HL-60 (cell line): ENCODE measurements at regions not wholly inside any gene's neighbourhood (a gene's known extent, or its start where the extent isn't known, plus 50 kb on each side); places are given as distances from the start of the nearest gene placed in this dataset.

Experiments used
- DNase-seq, 2 experiments: peaks; one replicate each; pipeline ENCODE4 v3.0.0-alpha.2; 2010 to 2020; ENCODE audit warnings: low read depth in 1 of 2, low spot score in 1 of 2
- H3K27ac ChIP-seq: fragments of 250-450 bp; sonication (Bioruptor Pico); replicated peaks from 2 replicates; pipeline ENCODE4 v1.5.1; 2020; ENCODE audit warnings: mild to moderate bottlenecking, moderate library complexity
- H3K27me3 ChIP-seq: fragments of 250-450 bp; sonication (Bioruptor Pico); 2 replicates; pipeline ENCODE4 v1.5.1; 2021; ENCODE audit warnings: mild to moderate bottlenecking, moderate library complexity; ENCODE audit not compliant: insufficient read depth, poor library complexity, severe bottlenecking
- H3K4me3 ChIP-seq: replicated peaks from 2 replicates; pipeline ENCODE4 v1.5.1; 2011; ENCODE audit warnings: mild to moderate bottlenecking, control low read depth, low read length; ENCODE audit not compliant: insufficient read depth
- CTCF ChIP-seq: IDR thresholded peaks from one replicate; pipeline ENCODE4 v1.5.1; 2011; ENCODE audit warnings: low read length, control low read depth, inconsistent platforms; ENCODE audit not compliant: insufficient read depth
- GABPA ChIP-seq: IDR thresholded peaks from 2 replicates; pipeline ENCODE4 v1.6.1; 2012; ENCODE audit warnings: low read depth
- POLR2AphosphoS5 ChIP-seq: IDR thresholded peaks from 2 replicates; pipeline ENCODE4 v1.6.1; 2012; ENCODE audit warnings: low read depth
- SPI1 ChIP-seq: IDR thresholded peaks from 2 replicates; pipeline ENCODE4 v1.6.1; 2012; ENCODE audit warnings: low read depth, mild to moderate bottlenecking, borderline replicate concordance
- TF ChIP-seq, protein P1 (sequence below): IDR thresholded peaks from 2 replicates; pipeline ENCODE4 v1.6.1; 2012; ENCODE audit warnings: low read depth; ENCODE audit not compliant: insufficient replicate concordance

GRCh38 chr6:4313044-4313686 lies 177.8 kb upstream of the ECI2 start:
- TF ChIP-seq, protein P1, sequence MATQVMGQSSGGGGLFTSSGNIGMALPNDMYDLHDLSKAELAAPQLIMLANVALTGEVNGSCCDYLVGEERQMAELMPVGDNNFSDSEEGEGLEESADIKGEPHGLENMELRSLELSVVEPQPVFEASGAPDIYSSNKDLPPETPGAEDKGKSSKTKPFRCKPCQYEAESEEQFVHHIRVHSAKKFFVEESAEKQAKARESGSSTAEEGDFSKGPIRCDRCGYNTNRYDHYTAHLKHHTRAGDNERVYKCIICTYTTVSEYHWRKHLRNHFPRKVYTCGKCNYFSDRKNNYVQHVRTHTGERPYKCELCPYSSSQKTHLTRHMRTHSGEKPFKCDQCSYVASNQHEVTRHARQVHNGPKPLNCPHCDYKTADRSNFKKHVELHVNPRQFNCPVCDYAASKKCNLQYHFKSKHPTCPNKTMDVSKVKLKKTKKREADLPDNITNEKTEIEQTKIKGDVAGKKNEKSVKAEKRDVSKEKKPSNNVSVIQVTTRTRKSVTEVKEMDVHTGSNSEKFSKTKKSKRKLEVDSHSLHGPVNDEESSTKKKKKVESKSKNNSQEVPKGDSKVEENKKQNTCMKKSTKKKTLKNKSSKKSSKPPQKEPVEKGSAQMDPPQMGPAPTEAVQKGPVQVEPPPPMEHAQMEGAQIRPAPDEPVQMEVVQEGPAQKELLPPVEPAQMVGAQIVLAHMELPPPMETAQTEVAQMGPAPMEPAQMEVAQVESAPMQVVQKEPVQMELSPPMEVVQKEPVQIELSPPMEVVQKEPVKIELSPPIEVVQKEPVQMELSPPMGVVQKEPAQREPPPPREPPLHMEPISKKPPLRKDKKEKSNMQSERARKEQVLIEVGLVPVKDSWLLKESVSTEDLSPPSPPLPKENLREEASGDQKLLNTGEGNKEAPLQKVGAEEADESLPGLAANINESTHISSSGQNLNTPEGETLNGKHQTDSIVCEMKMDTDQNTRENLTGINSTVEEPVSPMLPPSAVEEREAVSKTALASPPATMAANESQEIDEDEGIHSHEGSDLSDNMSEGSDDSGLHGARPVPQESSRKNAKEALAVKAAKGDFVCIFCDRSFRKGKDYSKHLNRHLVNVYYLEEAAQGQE = no peak
- TF ChIP-seq CTCF = no peak
- TF ChIP-seq SPI1 = no peak
- no peak for TF ChIP-seq GABPA
- TF ChIP-seq POLR2AphosphoS5 = no peak
- Histone ChIP-seq H3K27ac (no peak overlapping the region), H3K27me3 (no peaks in the 10 kb centered on the region), H3K4me3 (no peak overlapping the region)
- DNase-seq = no peak

- H3K27ac ChIP-seq = no peak overlapping the region
- H3K4me3 ChIP-seq = no peak overlapping the region
- TF ChIP-seq POLR2AphosphoS5 = no peak
- TF ChIP-seq, protein P1 = no peak
- TF ChIP-seq SPI1 = no peak
- no peaks in the 10 kb centered on the region for H3K27me3 ChIP-seq
- DNase-seq = no peak
These were observed 176.8 kb upstream of the ECI2 start for GRCh38 chr6:4311976-4312860.

- no peak for DNase-seq
- H3K4me3 ChIP-seq = no peak overlapping the region
- no peak overlapping the region for H3K27ac ChIP-seq
- TF ChIP-seq, protein P1 = no peak
- TF ChIP-seq SPI1 (no peak), CTCF (no peak), GABPA (no peak), POLR2AphosphoS5 (no peak)
- no peaks in the 10 kb centered on the region for H3K27me3 ChIP-seq
These were observed 174.2 kb upstream of the ECI2 start for GRCh38 chr6:4309540-4309939.
